HepG2 (cell line): ENCODE measurements at regions not wholly inside any gene's neighbourhood (a gene's known extent, or its start where the extent isn't known, plus 50 kb on each side); places are given as distances from the start of the nearest gene placed in this dataset.

Experiments used
- ATAC-seq: fragments of 200-7000 bp; cut with Tn5 transposase; 3 replicates; pipeline ENCODE4 v1.9.1; 2020; ENCODE audit warnings: mild to moderate bottlenecking, moderate library complexity
- BruUV-seq: library from RNA; stranded (reverse); fragments of 400-500 nt; replicated peaks from 2 replicates; lab custom pipeline; 2021; lab: Mats Ljungman, UMichigan
- CTCF ChIA-PET: fragments of 300-600 bp; formaldehyde crosslinking; extraction: SDS; loops from one replicate; lab custom pipeline; 2021; ENCODE audit warnings: low total read pairs, inconsistent platforms, low intra/inter-chr PET ratio; lab: Yijun Ruan, JAX
- POLR2A ChIA-PET: fragments of 350-600 bp; sonication (Branson Sonifier 250); formaldehyde crosslinking; loops from one replicate; lab custom pipeline; 2020; ENCODE audit warnings: antibody characterized with exemption, inconsistent platforms; lab: Yijun Ruan, JAX
- DNase-seq: peaks from one replicate; pipeline ENCODE4 v3.0.0-alpha.2; 2015; ENCODE audit warnings: low spot score
- FAIRE-seq: peaks from 3 replicates; lab custom pipeline; 2011; peaks lifted over from hg19 to GRCh38; lab: Jason Lieb, UNC
- H2AFZ ChIP-seq: one replicate; pipeline ENCODE4 v1.6.1; 2011; ENCODE audit warnings: low read length, inconsistent platforms
- H3K27ac ChIP-seq: fragments of 300-600 bp; 3 replicates; pipeline ENCODE4 v1.8.0; 2011; ENCODE audit warnings: mixed run types, mild to moderate bottlenecking, mixed read lengths, low read length, inconsistent platforms; ENCODE audit not compliant: insufficient read depth; ENCODE audit errors: extremely low read length
- H3K27me3 ChIP-seq, 2 experiments: fragments of 200-600 bp in 1 of 2; 2 replicates in 1 of 2; 3 replicates in 1 of 2; pipeline versions ENCODE4 v1.6.0 to v1.8.0; 2011; ENCODE audit warnings: low read length in 2 of 2, mild to moderate bottlenecking in 2 of 2, moderate library complexity in 2 of 2, inconsistent platforms in 1 of 2; ENCODE audit not compliant: insufficient read depth in 2 of 2, control insufficient read depth in 1 of 2
- H3K36me3 ChIP-seq, 2 experiments: fragments of 200-600 bp in 1 of 2; replicated peaks in 1 of 2; 2 replicates in 1 of 2; 3 replicates in 1 of 2; pipeline versions ENCODE4 v1.5.1 to v1.8.0; 2011; ENCODE audit warnings: low read length in 2 of 2, inconsistent platforms in 1 of 2; ENCODE audit not compliant: insufficient read depth in 2 of 2, control insufficient read depth in 1 of 2
- H3K4me1 ChIP-seq: 2 replicates; pipeline ENCODE4 v1.5.1; 2012; ENCODE audit warnings: low read length, inconsistent platforms; ENCODE audit not compliant: insufficient read depth
- H3K4me2 ChIP-seq: 2 replicates; pipeline ENCODE4 v1.6.0; 2011; ENCODE audit warnings: low read depth, low read length, inconsistent platforms
- H3K4me3 ChIP-seq, 3 experiments: fragments of 200-600 bp in 1 of 3; sonication (generic), shearing (Covaris generic) in 1 of 3; replicated peaks in 1 of 3; 2 replicates each; pipeline ENCODE4 v1.5.1; 2011 to 2016; ENCODE audit warnings: low read length in 3 of 3, inconsistent platforms in 2 of 3, low read depth in 2 of 3, mild to moderate bottlenecking in 2 of 3, control low read depth in 1 of 3, mixed read lengths in 1 of 3; ENCODE audit not compliant: insufficient read depth in 1 of 3
- H3K79me2 ChIP-seq: one replicate; pipeline ENCODE4 v1.6.1; 2011; ENCODE audit warnings: low read length, inconsistent platforms; ENCODE audit not compliant: insufficient read depth
- H3K9ac ChIP-seq: 2 replicates; pipeline ENCODE4 v1.6.0; 2011; ENCODE audit warnings: mild to moderate bottlenecking, low read depth, low read length, inconsistent platforms; ENCODE audit not compliant: insufficient read depth
- H3K9me3 ChIP-seq: 2 replicates; pipeline ENCODE4 v1.5.1; 2012; ENCODE audit warnings: mild to moderate bottlenecking, low read length
- H4K20me1 ChIP-seq: 2 replicates; pipeline ENCODE4 v1.6.0; 2011; ENCODE audit warnings: inconsistent platforms, mild to moderate bottlenecking, low read length, moderate library complexity; ENCODE audit not compliant: insufficient read depth
- CENPX ChIP-seq: sonication (generic); formaldehyde crosslinking; IDR thresholded peaks from 2 replicates; pipeline ENCODE4 v1.9.0; 2021; ENCODE audit warnings: mild to moderate bottlenecking, missing genetic modification reagents, moderate library complexity
- FOSL2 ChIP-seq: sonication (generic); formaldehyde crosslinking; IDR thresholded peaks from 2 replicates; pipeline ENCODE4 v1.4.0; 2020; ENCODE audit warnings: missing genetic modification reagents
- FOXP1 ChIP-seq, 2 experiments: fragments of 450-650 bp in 1 of 2; IDR thresholded peaks; 2 replicates each; pipeline ENCODE4 v1.6.1; 2017 to 2018; ENCODE audit warnings: antibody characterized with exemption in 1 of 2
- GTF3A ChIP-seq: sonication (generic); formaldehyde crosslinking; conservative IDR thresholded peaks from 2 replicates; pipeline ENCODE4 v1.4.0; 2020; ENCODE audit warnings: mild to moderate bottlenecking, missing genetic modification reagents
- KLF6 ChIP-seq: IDR thresholded peaks from 2 replicates; pipeline ENCODE4 v1.8.0; 2016; ENCODE audit warnings: missing biosample characterization, missing genetic modification reagents
- MIER3 ChIP-seq: IDR thresholded peaks from 2 replicates; pipeline ENCODE4 v1.6.1; 2016; ENCODE audit warnings: missing compliant biosample characterization, borderline replicate concordance
- ZFP36L1 ChIP-seq: sonication (generic); formaldehyde crosslinking; IDR thresholded peaks from 2 replicates; pipeline ENCODE4 v1.8.0; 2022; ENCODE audit warnings: mild to moderate bottlenecking, missing genetic modification reagents, moderate library complexity
- ZNF160 ChIP-seq: sonication (generic); formaldehyde crosslinking; IDR thresholded peaks from 2 replicates; pipeline ENCODE4 v1.8.0; 2022; ENCODE audit warnings: mild to moderate bottlenecking, inconsistent platforms, missing genetic modification reagents
- ZNF782 ChIP-seq: sonication (generic); formaldehyde crosslinking; IDR thresholded peaks from 2 replicates; pipeline ENCODE4 v1.4.0; 2020; ENCODE audit warnings: missing genetic modification reagents, mild to moderate bottlenecking, borderline replicate concordance
- WGBS: methylation state at CpG from one replicate; pipeline ENCODE4 v1.1.6; 2017; ENCODE audit warnings: low lambda C conversion rate; 5-methylcytosine and 5-hydroxymethylcytosine counted together
- in situ Hi-C: cut with HindIII; loops from 2 replicates; pipeline ENCODE4 v1.10.0; 2017; ENCODE audit warnings: low pct_unique_long_range_greater_than_20kb; ENCODE audit not compliant: extremely low pct_ligation_motif_present
- intact Hi-C: fragments of 100-400 bp; cut with micrococcal nuclease; formaldehyde crosslinking; loops from one replicate; pipeline ENCODE4 v1.10.0; 2022; ENCODE audit not compliant: unreplicated experiment
- TF ChIP-seq, protein P1 (sequence below): sonication (generic); formaldehyde crosslinking; IDR thresholded peaks from 2 replicates; pipeline ENCODE4 v1.4.0; 2020; ENCODE audit warnings: missing genetic modification reagents
- TF ChIP-seq, protein P2 (sequence below): IDR thresholded peaks from 2 replicates; pipeline ENCODE4 v1.4.0; 2020; ENCODE audit warnings: mild to moderate bottlenecking, missing genetic modification reagents
- TF ChIP-seq, protein P3 (sequence below): IDR thresholded peaks from 2 replicates; pipeline ENCODE4 v1.6.1; 2012; ENCODE audit warnings: low read length, improper control_type of control experiment
- TF ChIP-seq, protein P4 (sequence below): sonication (generic); formaldehyde crosslinking; IDR thresholded peaks from 2 replicates; pipeline ENCODE4 v1.5.1; 2020; ENCODE audit warnings: missing genetic modification reagents, mild to moderate bottlenecking, borderline replicate concordance

DNA sequence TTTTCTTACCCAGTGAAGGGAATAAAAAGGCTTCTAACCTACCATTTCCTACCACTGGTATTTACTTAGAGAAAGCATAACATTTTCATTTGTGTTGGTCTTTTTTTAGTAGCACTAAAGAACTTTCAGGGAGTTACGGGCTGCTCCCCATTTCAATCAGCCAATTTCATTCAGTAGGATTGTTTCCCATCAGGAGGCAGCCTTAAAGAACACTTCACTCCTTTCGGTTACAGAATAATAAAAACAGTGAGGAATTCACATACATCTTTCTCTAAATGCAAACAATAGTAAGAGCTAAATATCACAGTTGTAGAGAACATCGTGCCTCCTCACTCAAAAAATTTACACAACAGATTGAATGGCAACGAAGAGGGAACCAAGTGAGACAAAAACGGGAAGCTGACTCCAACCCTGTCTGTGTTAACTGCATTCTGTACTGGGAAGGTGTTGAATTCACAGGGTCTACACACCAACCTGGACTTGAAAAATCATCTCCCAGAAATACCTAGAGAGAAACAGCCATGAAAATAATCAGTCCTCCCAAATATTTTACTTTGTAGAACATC lies 55.5 kb upstream of the ABLIM1 start (continued):
- no peak for TF ChIP-seq CENPX (CRISPR knock-in tag)
- TF ChIP-seq ZNF160 (CRISPR knock-in tag): no peak
- no peak for TF ChIP-seq MIER3 (CRISPR knock-in tag)

DNA sequence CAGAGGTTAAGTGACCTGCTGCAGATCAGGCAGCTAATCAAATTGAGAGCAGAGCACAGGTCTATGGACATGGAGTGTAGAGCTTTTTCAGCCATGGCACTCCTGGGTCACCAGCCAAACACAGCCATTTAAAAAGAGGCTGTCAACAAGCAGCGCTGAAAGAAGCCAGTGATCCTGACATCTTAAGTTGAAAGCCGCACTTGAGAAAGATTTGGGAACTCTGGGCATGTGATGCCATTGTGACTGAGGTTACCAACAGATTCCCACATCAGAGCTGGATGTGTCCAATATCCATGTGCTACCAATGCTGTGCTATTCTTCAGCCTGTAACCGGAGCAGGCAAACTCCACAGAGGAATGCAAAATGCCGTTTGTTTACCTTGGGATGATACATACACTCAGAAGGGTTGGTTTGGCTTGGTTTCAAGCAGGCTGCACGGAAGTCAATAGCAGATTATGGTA lies 56.2 kb upstream of the ABLIM1 start:
- POLR2A ChIA-PET: no interaction called here
- Histone ChIP-seq H3K27ac (no peak overlapping the region), H3K4me1 (peaks cover 24% of the 10 kb centered on the region), H4K20me1 (no peaks in the 10 kb centered on the region), H3K4me2 (peak overlapping the region; percentile 31; the same call in 1 of the 2 replicates), H3K9me3 (no peaks in the 10 kb centered on the region), H3K27me3 (no peaks in the 10 kb centered on the region; a peak in 2 of 5 replicates), H3K79me2 (no peaks in the 10 kb centered on the region), H3K36me3 (no peaks in the 10 kb centered on the region), H3K9ac (no peak overlapping the region), H2AFZ (no peak overlapping the region), H3K4me3 (no peak overlapping the region)
- WGBS: 10% methylated on average over 5 of the region's 5 CpGs
- FAIRE-seq (peak; percentile 37), DNase-seq (peak; percentile 81), ATAC-seq (peak; percentile 94)
- CTCF ChIA-PET: no interaction called here
- in situ Hi-C loops (no loop called here), intact Hi-C loops (loop anchor here (10.0 kb wide), 1 partner anchor 410 kb away; no protein-coding TSS in a partner anchor)
- BruUV-seq: no TSS peak
- TF ChIP-seq FOSL2 (CRISPR knock-in tag) (peak; percentile 74), KLF6 (CRISPR knock-in tag) (no peak), ZNF782 (CRISPR knock-in tag) (no peak), GTF3A (CRISPR knock-in tag) (no peak), FOXP1 (IDR thresholded peaks at IDR 0.05) (no peak), FOXP1 (CRISPR knock-in tag; IDR thresholded peaks at IDR 0.05) (peak; percentile 50), ZFP36L1 (0 out of 2 replicates have a peak, but pooled peaks have one; percentile 33)
- TF ChIP-seq, protein P1, sequence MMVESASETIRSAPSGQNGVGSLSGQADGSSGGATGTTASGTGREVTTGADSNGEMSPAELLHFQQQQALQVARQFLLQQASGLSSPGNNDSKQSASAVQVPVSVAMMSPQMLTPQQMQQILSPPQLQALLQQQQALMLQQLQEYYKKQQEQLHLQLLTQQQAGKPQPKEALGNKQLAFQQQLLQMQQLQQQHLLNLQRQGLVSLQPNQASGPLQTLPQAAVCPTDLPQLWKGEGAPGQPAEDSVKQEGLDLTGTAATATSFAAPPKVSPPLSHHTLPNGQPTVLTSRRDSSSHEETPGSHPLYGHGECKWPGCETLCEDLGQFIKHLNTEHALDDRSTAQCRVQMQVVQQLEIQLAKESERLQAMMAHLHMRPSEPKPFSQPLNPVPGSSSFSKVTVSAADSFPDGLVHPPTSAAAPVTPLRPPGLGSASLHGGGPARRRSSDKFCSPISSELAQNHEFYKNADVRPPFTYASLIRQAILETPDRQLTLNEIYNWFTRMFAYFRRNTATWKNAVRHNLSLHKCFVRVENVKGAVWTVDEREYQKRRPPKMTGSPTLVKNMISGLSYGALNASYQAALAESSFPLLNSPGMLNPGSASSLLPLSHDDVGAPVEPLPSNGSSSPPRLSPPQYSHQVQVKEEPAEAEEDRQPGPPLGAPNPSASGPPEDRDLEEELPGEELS (CRISPR knock-in tag): peak; percentile 49; the same call in 1 of the 2 replicates
- TF ChIP-seq, protein P2, sequence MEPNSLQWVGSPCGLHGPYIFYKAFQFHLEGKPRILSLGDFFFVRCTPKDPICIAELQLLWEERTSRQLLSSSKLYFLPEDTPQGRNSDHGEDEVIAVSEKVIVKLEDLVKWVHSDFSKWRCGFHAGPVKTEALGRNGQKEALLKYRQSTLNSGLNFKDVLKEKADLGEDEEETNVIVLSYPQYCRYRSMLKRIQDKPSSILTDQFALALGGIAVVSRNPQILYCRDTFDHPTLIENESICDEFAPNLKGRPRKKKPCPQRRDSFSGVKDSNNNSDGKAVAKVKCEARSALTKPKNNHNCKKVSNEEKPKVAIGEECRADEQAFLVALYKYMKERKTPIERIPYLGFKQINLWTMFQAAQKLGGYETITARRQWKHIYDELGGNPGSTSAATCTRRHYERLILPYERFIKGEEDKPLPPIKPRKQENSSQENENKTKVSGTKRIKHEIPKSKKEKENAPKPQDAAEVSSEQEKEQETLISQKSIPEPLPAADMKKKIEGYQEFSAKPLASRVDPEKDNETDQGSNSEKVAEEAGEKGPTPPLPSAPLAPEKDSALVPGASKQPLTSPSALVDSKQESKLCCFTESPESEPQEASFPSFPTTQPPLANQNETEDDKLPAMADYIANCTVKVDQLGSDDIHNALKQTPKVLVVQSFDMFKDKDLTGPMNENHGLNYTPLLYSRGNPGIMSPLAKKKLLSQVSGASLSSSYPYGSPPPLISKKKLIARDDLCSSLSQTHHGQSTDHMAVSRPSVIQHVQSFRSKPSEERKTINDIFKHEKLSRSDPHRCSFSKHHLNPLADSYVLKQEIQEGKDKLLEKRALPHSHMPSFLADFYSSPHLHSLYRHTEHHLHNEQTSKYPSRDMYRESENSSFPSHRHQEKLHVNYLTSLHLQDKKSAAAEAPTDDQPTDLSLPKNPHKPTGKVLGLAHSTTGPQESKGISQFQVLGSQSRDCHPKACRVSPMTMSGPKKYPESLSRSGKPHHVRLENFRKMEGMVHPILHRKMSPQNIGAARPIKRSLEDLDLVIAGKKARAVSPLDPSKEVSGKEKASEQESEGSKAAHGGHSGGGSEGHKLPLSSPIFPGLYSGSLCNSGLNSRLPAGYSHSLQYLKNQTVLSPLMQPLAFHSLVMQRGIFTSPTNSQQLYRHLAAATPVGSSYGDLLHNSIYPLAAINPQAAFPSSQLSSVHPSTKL (CRISPR knock-in tag): peak; percentile 42; the same call in 1 of the 2 replicates
- TF ChIP-seq, protein P3, sequence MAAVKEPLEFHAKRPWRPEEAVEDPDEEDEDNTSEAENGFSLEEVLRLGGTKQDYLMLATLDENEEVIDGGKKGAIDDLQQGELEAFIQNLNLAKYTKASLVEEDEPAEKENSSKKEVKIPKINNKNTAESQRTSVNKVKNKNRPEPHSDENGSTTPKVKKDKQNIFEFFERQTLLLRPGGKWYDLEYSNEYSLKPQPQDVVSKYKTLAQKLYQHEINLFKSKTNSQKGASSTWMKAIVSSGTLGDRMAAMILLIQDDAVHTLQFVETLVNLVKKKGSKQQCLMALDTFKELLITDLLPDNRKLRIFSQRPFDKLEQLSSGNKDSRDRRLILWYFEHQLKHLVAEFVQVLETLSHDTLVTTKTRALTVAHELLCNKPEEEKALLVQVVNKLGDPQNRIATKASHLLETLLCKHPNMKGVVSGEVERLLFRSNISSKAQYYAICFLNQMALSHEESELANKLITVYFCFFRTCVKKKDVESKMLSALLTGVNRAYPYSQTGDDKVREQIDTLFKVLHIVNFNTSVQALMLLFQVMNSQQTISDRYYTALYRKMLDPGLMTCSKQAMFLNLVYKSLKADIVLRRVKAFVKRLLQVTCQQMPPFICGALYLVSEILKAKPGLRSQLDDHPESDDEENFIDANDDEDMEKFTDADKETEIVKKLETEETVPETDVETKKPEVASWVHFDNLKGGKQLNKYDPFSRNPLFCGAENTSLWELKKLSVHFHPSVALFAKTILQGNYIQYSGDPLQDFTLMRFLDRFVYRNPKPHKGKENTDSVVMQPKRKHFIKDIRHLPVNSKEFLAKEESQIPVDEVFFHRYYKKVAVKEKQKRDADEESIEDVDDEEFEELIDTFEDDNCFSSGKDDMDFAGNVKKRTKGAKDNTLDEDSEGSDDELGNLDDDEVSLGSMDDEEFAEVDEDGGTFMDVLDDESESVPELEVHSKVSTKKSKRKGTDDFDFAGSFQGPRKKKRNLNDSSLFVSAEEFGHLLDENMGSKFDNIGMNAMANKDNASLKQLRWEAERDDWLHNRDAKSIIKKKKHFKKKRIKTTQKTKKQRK: no peak
- TF ChIP-seq, protein P4, sequence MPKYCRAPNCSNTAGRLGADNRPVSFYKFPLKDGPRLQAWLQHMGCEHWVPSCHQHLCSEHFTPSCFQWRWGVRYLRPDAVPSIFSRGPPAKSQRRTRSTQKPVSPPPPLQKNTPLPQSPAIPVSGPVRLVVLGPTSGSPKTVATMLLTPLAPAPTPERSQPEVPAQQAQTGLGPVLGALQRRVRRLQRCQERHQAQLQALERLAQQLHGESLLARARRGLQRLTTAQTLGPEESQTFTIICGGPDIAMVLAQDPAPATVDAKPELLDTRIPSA (CRISPR knock-in tag): no peak
